BE2C (cell line): ENCODE measurements at regions not wholly inside any gene's neighbourhood (a gene's known extent, or its start where the extent isn't known, plus 50 kb on each side); places are given as distances from the start of the nearest gene placed in this dataset.

Source experiments
- DNase-seq: peaks from one replicate; pipeline ENCODE4 v3.0.0-alpha.2; 2020
- H3K27me3 ChIP-seq: fragments of 250-450 bp; sonication (Bioruptor Pico); 2 replicates; pipeline ENCODE4 v1.5.1; 2020; ENCODE audit warnings: mild to moderate bottlenecking
- H3K36me3 ChIP-seq: fragments of 250-450 bp; sonication (Bioruptor Pico); 2 replicates; pipeline ENCODE4 v1.5.1; 2020; ENCODE audit warnings: mild to moderate bottlenecking
- H3K4me1 ChIP-seq: fragments of 250-450 bp; sonication (Bioruptor Pico); 2 replicates; pipeline ENCODE4 v1.5.1; 2020
- H3K4me3 ChIP-seq: 2 replicates; pipeline ENCODE4 v1.5.1; 2011; ENCODE audit warnings: low read depth, low read length
- H3K9me3 ChIP-seq: fragments of 250-450 bp; sonication (Bioruptor Pico); 2 replicates; pipeline ENCODE4 v1.5.1; 2020
- CTCF ChIP-seq: IDR thresholded peaks from 2 replicates; pipeline ENCODE4 v1.5.1; 2012; ENCODE audit warnings: mild to moderate bottlenecking, low read depth, low read length

DNA sequence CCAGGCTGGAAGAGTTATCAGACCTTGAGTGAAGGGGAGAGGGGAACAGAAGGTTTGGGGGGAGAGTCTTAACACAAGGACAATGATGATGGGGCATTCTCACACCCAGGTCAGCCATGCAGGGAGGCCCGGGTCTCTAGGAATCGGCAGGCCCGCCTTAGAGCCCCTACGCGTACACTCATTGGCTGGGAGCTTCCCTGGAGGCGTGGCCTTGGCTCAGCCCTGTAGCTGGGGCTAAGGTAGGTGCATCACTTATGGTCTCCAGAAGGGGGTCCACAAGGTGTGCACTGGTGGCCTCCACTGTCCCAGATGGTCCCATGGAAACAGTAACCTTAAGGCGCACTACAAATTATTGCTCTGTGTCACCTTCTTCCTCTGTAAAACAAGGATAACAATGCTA, 660.1 kb downstream of the MED13L start:
- H3K4me3 ChIP-seq, result no peak overlapping the region
- H3K9me3 ChIP-seq, result no peaks in the 10 kb centered on the region
- no peaks in the 10 kb centered on the region for H3K36me3 ChIP-seq
- no peaks in the 10 kb centered on the region for H3K27me3 ChIP-seq
- no peak for TF ChIP-seq CTCF
- no peak for DNase-seq
- H3K4me1 ChIP-seq, result no peaks in the 10 kb centered on the region

GRCh38 chr12:115611477-115611876, 666.0 kb downstream of the MED13L start:
- H3K36me3 ChIP-seq, result no peaks in the 10 kb centered on the region
- TF ChIP-seq CTCF, result no peak
- peak; percentile 60 for DNase-seq
- no peaks in the 10 kb centered on the region for H3K9me3 ChIP-seq
- H3K4me1 ChIP-seq, result peaks cover 17% of the 10 kb centered on the region
- H3K27me3 ChIP-seq, result no peaks in the 10 kb centered on the region
- no peak overlapping the region for H3K4me3 ChIP-seq

DNA sequence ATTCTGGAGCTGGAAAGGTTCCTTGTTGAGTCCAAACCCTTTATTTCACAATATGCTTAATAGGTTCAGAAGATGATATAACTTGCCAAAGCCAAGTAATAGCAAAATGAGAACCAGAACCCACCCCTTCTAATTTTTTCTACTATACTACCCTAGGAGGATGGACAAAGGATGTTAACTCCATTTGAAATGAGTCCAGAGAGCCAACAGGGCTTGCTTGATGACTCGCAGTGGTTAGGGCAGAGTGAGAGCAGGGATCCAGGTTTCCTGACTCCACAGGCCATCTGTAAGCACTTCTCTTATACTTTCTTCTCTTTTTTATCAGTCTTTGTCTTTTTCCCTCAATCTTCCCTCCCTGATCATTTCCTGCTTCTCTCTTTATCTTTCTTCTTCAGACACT, 668.1 kb downstream of the MED13L start:
- Histone ChIP-seq H3K4me1 (peaks cover 17% of the 10 kb centered on the region), H3K36me3 (no peaks in the 10 kb centered on the region), H3K9me3 (no peaks in the 10 kb centered on the region), H3K4me3 (no peak overlapping the region), H3K27me3 (no peaks in the 10 kb centered on the region)
- no peak for DNase-seq
- no peak for TF ChIP-seq CTCF

DNA sequence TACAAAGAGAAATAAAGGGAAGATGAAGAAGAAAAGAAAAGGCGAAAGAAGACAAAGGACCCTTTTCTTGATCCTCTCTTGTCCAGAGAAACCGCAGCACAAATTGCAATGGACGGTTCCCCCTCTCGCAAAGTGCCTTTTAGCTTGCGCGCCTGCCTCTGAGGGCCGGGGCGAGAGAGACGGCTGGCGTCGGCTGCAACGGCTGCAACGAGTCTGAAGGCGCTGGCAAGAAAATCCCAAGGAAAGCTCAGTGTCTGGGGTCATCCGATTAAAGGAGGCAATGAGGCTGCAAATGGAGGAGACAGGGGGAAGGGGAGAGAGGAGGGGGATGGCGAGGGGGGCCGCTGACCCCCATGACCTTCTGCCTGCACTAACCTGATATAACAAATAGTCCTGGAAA, 671.5 kb downstream of the MED13L start:
- no peak for DNase-seq
- no peaks in the 10 kb centered on the region for H3K9me3 ChIP-seq
- no peaks in the 10 kb centered on the region for H3K36me3 ChIP-seq
- no peak overlapping the region for H3K4me3 ChIP-seq
- peaks cover 9% of the 10 kb centered on the region for H3K4me1 ChIP-seq
- no peak for TF ChIP-seq CTCF
- no peaks in the 10 kb centered on the region for H3K27me3 ChIP-seq

- no peaks in the 10 kb centered on the region; the same call in 1 of the 2 replicates for H3K27me3 ChIP-seq
- H3K9me3 ChIP-seq, result no peaks in the 10 kb centered on the region
- H3K4me3 ChIP-seq, result no peak overlapping the region
- H3K36me3 ChIP-seq, result no peaks in the 10 kb centered on the region
- TF ChIP-seq CTCF, result no peak
- DNase-seq, result no peak
- no peaks in the 10 kb centered on the region; the same call in 1 of the 2 replicates for H3K4me1 ChIP-seq
Measured at GRCh38 chr12:115598871-115599811, 678.4 kb downstream of the MED13L start.

GRCh38 chr12:115597157-115597712, 680.3 kb downstream of the MED13L start:
- DNase-seq, result no peak
- H3K36me3 ChIP-seq, result no peaks in the 10 kb centered on the region
- H3K4me1 ChIP-seq, result no peaks in the 10 kb centered on the region; the same call in 1 of the 2 replicates
- H3K4me3 ChIP-seq, result no peak overlapping the region
- no peaks in the 10 kb centered on the region; the same call in 1 of the 2 replicates for H3K27me3 ChIP-seq
- no peak for TF ChIP-seq CTCF
- no peaks in the 10 kb centered on the region for H3K9me3 ChIP-seq
